Pancreas (tissue), 10 donors: ENCODE measurements at regions not wholly inside any gene's neighbourhood (a gene's known extent, or its start where the extent isn't known, plus 50 kb on each side); places are given as distances from the start of the nearest gene placed in this dataset.
"Not testable (repeated sequence)": the region's sequence is repeated elsewhere in the genome, so short reads cannot be mapped to it uniquely, and the experiment has no call there.

ENCODE experiments used
- ATAC-seq, 4 donors: fragments of 200-7000 bp; cut with Tn5 transposase; one replicate each; pipeline versions ENCODE4 v1.8.0 to v1.9.1; 2020; ENCODE audit warnings: mild to moderate bottlenecking in 4 of 4, moderate library complexity in 4 of 4
- DNase-seq, 6 donors: peaks; one replicate each; pipeline ENCODE4 v3.0.0-alpha.2; 2020
- FAIRE-seq: peaks from 2 replicates; lab custom pipeline; 2012; peaks lifted over from hg19 to GRCh38; lab: Jason Lieb, UNC
- H3K27ac ChIP-seq, 4 donors: fragments of 200-600 bp; sonication (generic); 1 replicate in 3 of 4; 2 replicates in 1 of 4; pipeline versions ENCODE4 v1.5.0 to v1.8.0; 2020
- H3K27me3 ChIP-seq, 4 donors: fragments of 200-600 bp; one replicate each; pipeline ENCODE4 v1.8.0; 2021
- H3K36me3 ChIP-seq, 3 donors: fragments of 200-600 bp; sonication (generic) in 1 of 3; one replicate each; pipeline versions ENCODE4 v1.5.0 to v1.8.0; 2020 to 2021
- H3K4me1 ChIP-seq, 3 donors: fragments of 200-600 bp; one replicate each; pipeline ENCODE4 v1.8.0; 2021
- H3K4me3 ChIP-seq, 4 donors: fragments of 200-600 bp; sonication (generic) in 2 of 4; one replicate each; pipeline versions ENCODE4 v1.5.0 to v1.8.0; 2020 to 2021
- H3K9me3 ChIP-seq, 4 donors: fragments of 200-600 bp; one replicate each; pipeline ENCODE4 v1.8.0; 2021
- CTCF ChIP-seq, 4 donors: fragments of 200-600 bp; sonication (generic) in 3 of 4; IDR thresholded peaks; one replicate each; pipeline versions ENCODE4 v1.5.0 to v1.8.0; 2021; ENCODE audit warnings: antibody characterized with exemption in 4 of 4
- WGBS, 2 donors: extraction: QIAGEN DNeasy Blood & Tissue Kit; methylation state at CpG; one replicate each; pipeline ENCODE4 v1.1.7; 2013; 5-methylcytosine and 5-hydroxymethylcytosine counted together
- intact Hi-C, 3 donors: fragments of 100-400 bp; cut with DNase I; formaldehyde crosslinking; loops; one replicate each; pipeline versions ENCODE4 v1.11.1 to v1.14.2; 2022
- donor health status: healthy with polysubstance abuse.
- donor health status: DM: no; HTN: no; CAD: no; lungs with moderate emphysema.
- donor health status: DM: no; HTN: no; CAD: no.
- donor health status: control.
- donor health status: control.
- donor health status: Bipolar disorder and iron deficiency.
- donor health status: DM: yes; HTN: yes; CAD: no.
- donor health status: DM: no; HTN: no; CAD: no.
- donor health status: DM: no; HTN: no; CAD: no.
- donor health status: DM: yes; HTN: yes; CAD: no.

DNA sequence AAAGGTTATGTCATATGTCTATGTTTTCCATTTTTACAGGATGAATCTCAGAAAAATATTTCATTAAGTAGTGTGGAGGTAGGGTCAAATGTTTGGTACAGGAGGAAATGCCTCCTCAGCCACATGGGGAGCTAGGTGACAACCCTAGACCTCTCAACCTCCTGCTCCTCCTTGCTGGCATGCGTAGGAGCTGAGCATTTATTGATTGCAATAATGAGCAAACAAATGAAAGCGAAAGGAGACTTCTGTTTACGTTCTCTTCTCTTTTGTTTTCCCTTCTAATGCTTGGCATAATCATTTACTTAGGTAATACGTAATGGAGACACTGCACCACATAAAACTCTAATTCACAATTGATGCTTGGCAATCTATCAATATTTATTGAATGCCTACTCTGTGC is 95.1 kb upstream of the CCBE1 start:
- no peak overlapping the region for H3K4me3 ChIP-seq
- H3K27me3 ChIP-seq = no peaks in the 10 kb centered on the region
- no peaks in the 10 kb centered on the region for H3K4me1 ChIP-seq
- WGBS, 2 donors = 13 to 16% methylated on average over 4 of the region's 4 CpGs
- TF ChIP-seq CTCF (IDR thresholded peaks at IDR 0.05) = no peak
- ATAC-seq = no peak
- no peak for DNase-seq
- intact Hi-C loops = no loop called here
- FAIRE-seq = no peak
- no peak overlapping the region for H3K27ac ChIP-seq
- no peaks in the 10 kb centered on the region for H3K36me3 ChIP-seq
- H3K9me3 ChIP-seq = no peaks in the 10 kb centered on the region

- DNase-seq, H3K27ac ChIP-seq, H3K27me3 ChIP-seq, FAIRE-seq, H3K9me3 ChIP-seq, H3K4me1 ChIP-seq, H3K36me3 ChIP-seq, H3K4me3 ChIP-seq, ATAC-seq, intact Hi-C loops: not testable (repeated sequence)
- WGBS, 2 donors = 91 to 92% methylated on average over 25 to 36 of the region's 36 CpGs
These were observed 93.2 kb upstream of the CCBE1 start for GRCh38 chr18:59790346-59790936.

- no peak for ATAC-seq
- no peak for FAIRE-seq
- Histone ChIP-seq H3K27me3 (no peaks in the 10 kb centered on the region), H3K4me1 (no peaks in the 10 kb centered on the region), H3K27ac (no peak overlapping the region), H3K36me3 (no peaks in the 10 kb centered on the region), H3K9me3 (no peaks in the 10 kb centered on the region), H3K4me3 (no peak overlapping the region)
- intact Hi-C loops = no loop called here
- DNase-seq = no peak
- TF ChIP-seq CTCF (IDR thresholded peaks at IDR 0.05) = no peak
- 44 to 48% methylated on average over 2 of the region's 2 CpGs for WGBS, 2 donors
These were observed 91.5 kb upstream of the CCBE1 start for GRCh38 chr18:59788791-59789106.

GRCh38 chr18:59787998-59788790 is 91.0 kb upstream of the CCBE1 start:
- Histone ChIP-seq H3K27ac (no peak overlapping the region), H3K4me3 (no peak overlapping the region), H3K27me3 (no peaks in the 10 kb centered on the region), H3K4me1 (no peaks in the 10 kb centered on the region), H3K9me3 (no peaks in the 10 kb centered on the region), H3K36me3 (no peaks in the 10 kb centered on the region)
- DNase-seq = no peak
- intact Hi-C loops = no loop called here
- ATAC-seq = no peak
- WGBS, 2 donors = 37 to 44% methylated on average over 13 of the region's 13 CpGs
- FAIRE-seq = no peak
- TF ChIP-seq CTCF (IDR thresholded peaks at IDR 0.05) = no peak

GRCh38 chr18:59784694-59785093 is 87.5 kb upstream of the CCBE1 start:
- intact Hi-C loops = no loop called here
- H3K27ac ChIP-seq = no peak overlapping the region
- no peaks in the 10 kb centered on the region for H3K36me3 ChIP-seq
- no peaks in the 10 kb centered on the region for H3K4me1 ChIP-seq
- DNase-seq = no peak
- peaks cover 0 to 4% (median 0%) of the 10 kb centered on the region in 4 donors for H3K27me3 ChIP-seq
- FAIRE-seq = no peak
- H3K9me3 ChIP-seq = no peaks in the 10 kb centered on the region
- WGBS, 2 donors = 31 to 39% methylated on average over 3 of the region's 3 CpGs
- TF ChIP-seq CTCF (IDR thresholded peaks at IDR 0.05) = no peak
- ATAC-seq = no peak
- no peak overlapping the region for H3K4me3 ChIP-seq
